ENCODE measurements at regions not wholly inside any gene's neighbourhood (a gene's known extent, or its start where the extent isn't known, plus 50 kb on each side); places are given as distances from the start of the nearest gene placed in this dataset.
"Not testable (repeated sequence)": the region's sequence is repeated elsewhere in the genome, so short reads cannot be mapped to it uniquely, and the experiment has no call there.

DNA sequence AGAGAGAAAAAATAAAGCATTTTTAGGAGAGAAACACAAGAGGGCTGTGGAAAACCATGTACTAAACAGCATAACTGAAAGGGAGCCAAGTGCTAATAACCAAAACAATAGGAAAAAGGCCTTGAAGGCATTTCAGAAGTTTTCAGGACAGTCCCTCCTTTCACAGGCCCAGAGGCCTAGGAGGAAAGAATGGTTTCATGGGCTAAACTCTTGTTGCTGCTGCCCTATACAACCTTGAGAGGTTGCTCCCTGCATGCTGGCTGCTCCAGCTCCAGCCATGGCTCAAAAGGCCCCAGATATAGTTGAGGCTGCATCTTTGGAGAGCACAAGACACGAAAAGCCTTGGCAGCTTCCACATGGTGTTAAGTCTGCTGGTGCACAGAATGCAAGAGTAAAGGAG lies 267.4 kb upstream of the LRP1B start:
- Histone ChIP-seq H3K4me2 (no peak overlapping the region), H3K27ac (no peak overlapping the region), H3K4me3 (no peak overlapping the region), H3K4me1 (no peaks in the 10 kb centered on the region), H3K9me3 (peaks cover 11% of the 10 kb centered on the region; the same call in 1 of the 3 replicates)
- ChIA-PET POLR2A (no interaction called here), CTCF (no interaction called here)
- FAIRE-seq (no peak), ATAC-seq (no peak), DNase-seq (ENCODE audit: low read depth in 1 of 2, low spot score in 1 of 2) (no peak)
- TF ChIP-seq, protein P1, sequence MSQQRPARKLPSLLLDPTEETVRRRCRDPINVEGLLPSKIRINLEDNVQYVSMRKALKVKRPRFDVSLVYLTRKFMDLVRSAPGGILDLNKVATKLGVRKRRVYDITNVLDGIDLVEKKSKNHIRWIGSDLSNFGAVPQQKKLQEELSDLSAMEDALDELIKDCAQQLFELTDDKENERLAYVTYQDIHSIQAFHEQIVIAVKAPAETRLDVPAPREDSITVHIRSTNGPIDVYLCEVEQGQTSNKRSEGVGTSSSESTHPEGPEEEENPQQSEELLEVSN (IDR thresholded peaks at IDR 0.05; ENCODE audit: borderline replicate concordance, low read depth): no peak
- TF ChIP-seq RFX5 (IDR thresholded peaks at IDR 0.05) (no peak), JUN (IDR thresholded peaks at IDR 0.05) (no peak), CEBPB (IDR thresholded peaks at IDR 0.05) (no peak), ZFP36 (IDR thresholded peaks at IDR 0.05; ENCODE audit: borderline replicate concordance, partially characterized antibody) (peak; percentile 76), FOSB (CRISPR knock-in tag; IDR thresholded peaks at IDR 0.05) (no peak), TP53 (CRISPR knock-in tag; IDR thresholded peaks at IDR 0.05) (no peak)
- TF ChIP-seq, protein P2, sequence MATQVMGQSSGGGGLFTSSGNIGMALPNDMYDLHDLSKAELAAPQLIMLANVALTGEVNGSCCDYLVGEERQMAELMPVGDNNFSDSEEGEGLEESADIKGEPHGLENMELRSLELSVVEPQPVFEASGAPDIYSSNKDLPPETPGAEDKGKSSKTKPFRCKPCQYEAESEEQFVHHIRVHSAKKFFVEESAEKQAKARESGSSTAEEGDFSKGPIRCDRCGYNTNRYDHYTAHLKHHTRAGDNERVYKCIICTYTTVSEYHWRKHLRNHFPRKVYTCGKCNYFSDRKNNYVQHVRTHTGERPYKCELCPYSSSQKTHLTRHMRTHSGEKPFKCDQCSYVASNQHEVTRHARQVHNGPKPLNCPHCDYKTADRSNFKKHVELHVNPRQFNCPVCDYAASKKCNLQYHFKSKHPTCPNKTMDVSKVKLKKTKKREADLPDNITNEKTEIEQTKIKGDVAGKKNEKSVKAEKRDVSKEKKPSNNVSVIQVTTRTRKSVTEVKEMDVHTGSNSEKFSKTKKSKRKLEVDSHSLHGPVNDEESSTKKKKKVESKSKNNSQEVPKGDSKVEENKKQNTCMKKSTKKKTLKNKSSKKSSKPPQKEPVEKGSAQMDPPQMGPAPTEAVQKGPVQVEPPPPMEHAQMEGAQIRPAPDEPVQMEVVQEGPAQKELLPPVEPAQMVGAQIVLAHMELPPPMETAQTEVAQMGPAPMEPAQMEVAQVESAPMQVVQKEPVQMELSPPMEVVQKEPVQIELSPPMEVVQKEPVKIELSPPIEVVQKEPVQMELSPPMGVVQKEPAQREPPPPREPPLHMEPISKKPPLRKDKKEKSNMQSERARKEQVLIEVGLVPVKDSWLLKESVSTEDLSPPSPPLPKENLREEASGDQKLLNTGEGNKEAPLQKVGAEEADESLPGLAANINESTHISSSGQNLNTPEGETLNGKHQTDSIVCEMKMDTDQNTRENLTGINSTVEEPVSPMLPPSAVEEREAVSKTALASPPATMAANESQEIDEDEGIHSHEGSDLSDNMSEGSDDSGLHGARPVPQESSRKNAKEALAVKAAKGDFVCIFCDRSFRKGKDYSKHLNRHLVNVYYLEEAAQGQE (IDR thresholded peaks at IDR 0.05): no peak
- whole genome bisulfite sequencing (ENCODE audit: missing lambda C conversion rate): 0% methylated on average over 1 of the region's 1 CpG

DNA sequence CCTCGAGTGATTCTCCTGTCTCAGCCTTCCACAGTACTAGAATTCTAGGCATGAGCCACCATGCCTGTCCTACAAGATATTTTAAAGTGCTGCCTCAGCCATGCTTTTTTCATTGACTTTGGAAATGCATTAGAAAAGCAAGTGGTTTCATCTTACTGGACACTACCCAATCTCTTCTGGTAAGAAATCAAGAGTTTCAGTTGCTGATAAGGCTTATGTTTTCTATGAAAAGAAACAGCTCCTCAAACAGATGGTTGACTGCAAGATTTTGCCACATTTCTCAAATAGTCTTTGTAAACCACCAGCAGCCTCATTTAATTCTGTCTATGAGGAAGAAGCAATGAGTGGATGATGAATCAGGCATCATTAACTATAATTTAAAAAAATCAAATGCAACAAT lies 264.5 kb upstream of the LRP1B start:
- POLR2A ChIA-PET: no interaction called here
- FAIRE-seq (no peak), DNase-seq (ENCODE audit: low read depth in 1 of 2, low spot score in 1 of 2) (no peak), ATAC-seq (no peak)
- WGBS (ENCODE audit: missing lambda C conversion rate): 0% methylated on average over 1 of the region's 1 CpG
- CTCF ChIA-PET: no interaction called here
- Histone ChIP-seq H3K4me3 (no peak overlapping the region), H3K9me3 (peaks cover 11% of the 10 kb centered on the region; the same call in 1 of the 3 replicates), H3K4me2 (no peak overlapping the region), H3K27ac (no peak overlapping the region), H3K4me1 (no peaks in the 10 kb centered on the region)
- no peak for TF ChIP-seq SMC3 (IDR thresholded peaks at IDR 0.05)
- TF ChIP-seq HOXA7 (CRISPR knock-in tag; IDR thresholded peaks at IDR 0.05): no peak
- TF ChIP-seq NPAS2 (CRISPR knock-in tag; IDR thresholded peaks at IDR 0.05; ENCODE audit: borderline replicate concordance): no peak
- TF ChIP-seq POLR2A (IDR thresholded peaks at IDR 0.05; ENCODE audit: low read length): no peak
- no peak for TF ChIP-seq HEYL (CRISPR knock-in tag; IDR thresholded peaks at IDR 0.05)
- no peak for TF ChIP-seq RAD21 (conservative IDR thresholded peaks at IDR 0.05 in 1 of 2, IDR thresholded peaks at IDR 0.05 in 1 of 2)
- no peak for TF ChIP-seq CHD2 (IDR thresholded peaks at IDR 0.05; ENCODE audit: low read length, partially characterized antibody)
- TF ChIP-seq PHF8 (IDR thresholded peaks at IDR 0.05; ENCODE audit: borderline replicate concordance, low read depth): no peak
- no peak for TF ChIP-seq ZNF302 (CRISPR knock-in tag; IDR thresholded peaks at IDR 0.05)
- no peak for TF ChIP-seq NFE2L2 (conservative IDR thresholded peaks at IDR 0.05; ENCODE audit: low read length)
- no peak for TF ChIP-seq BHLHE40 (IDR thresholded peaks at IDR 0.05; ENCODE audit: low read depth, low read length)
- TF ChIP-seq RNF2 (IDR thresholded peaks at IDR 0.05; ENCODE audit: borderline replicate concordance, low read depth): no peak
- no peak for TF ChIP-seq FOXS1 (CRISPR knock-in tag; IDR thresholded peaks at IDR 0.05)
- TF ChIP-seq FOSL2 (IDR thresholded peaks at IDR 0.05): no peak
- no peak for TF ChIP-seq FOSL2 (CRISPR knock-in tag; IDR thresholded peaks at IDR 0.05)
- TF ChIP-seq FOSB (CRISPR knock-in tag; IDR thresholded peaks at IDR 0.05): no peak

DNA sequence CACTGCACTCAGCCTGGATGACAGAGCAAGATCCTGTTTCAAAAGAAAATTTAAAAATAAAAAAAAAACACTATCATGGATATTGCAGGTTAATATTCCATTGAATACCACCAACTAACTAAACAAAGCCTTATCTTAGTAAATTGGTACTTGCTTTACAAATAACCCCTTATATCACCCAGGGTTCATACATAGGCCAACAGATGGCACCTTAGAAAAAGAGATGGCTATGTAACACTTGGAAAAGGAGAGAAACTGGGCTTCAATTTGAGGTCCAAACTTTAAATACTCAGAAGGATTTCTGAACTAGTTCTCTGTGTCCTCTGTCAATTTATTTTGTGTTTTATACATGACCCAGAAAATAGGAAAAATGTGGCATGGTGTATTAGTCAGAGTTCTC lies 249.6 kb upstream of the LRP1B start:
- CTCF ChIA-PET: interaction anchor here (0.7 kb wide), 1 partner anchor 917 kb away, joined by 3 read pairs; no protein-coding TSS in a partner anchor
- TF ChIP-seq RARB (CRISPR knock-in tag; IDR thresholded peaks at IDR 0.05) (no peak), RAD21 (conservative IDR thresholded peaks at IDR 0.05 in 1 of 2, IDR thresholded peaks at IDR 0.05 in 1 of 2) (no peak)
- TF ChIP-seq, protein P3, sequence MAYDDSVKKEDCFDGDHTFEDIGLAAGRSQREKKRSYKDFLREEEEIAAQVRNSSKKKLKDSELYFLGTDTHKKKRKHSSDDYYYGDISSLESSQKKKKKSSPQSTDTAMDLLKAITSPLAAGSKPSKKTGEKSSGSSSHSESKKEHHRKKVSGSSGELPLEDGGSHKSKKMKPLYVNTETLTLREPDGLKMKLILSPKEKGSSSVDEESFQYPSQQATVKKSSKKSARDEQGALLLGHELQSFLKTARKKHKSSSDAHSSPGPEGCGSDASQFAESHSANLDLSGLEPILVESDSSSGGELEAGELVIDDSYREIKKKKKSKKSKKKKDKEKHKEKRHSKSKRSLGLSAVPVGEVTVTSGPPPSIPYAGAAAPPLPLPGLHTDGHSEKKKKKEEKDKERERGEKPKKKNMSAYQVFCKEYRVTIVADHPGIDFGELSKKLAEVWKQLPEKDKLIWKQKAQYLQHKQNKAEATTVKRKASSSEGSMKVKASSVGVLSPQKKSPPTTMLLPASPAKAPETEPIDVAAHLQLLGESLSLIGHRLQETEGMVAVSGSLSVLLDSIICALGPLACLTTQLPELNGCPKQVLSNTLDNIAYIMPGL (CRISPR knock-in tag; IDR thresholded peaks at IDR 0.05; ENCODE audit: borderline replicate concordance): no peak

DNA sequence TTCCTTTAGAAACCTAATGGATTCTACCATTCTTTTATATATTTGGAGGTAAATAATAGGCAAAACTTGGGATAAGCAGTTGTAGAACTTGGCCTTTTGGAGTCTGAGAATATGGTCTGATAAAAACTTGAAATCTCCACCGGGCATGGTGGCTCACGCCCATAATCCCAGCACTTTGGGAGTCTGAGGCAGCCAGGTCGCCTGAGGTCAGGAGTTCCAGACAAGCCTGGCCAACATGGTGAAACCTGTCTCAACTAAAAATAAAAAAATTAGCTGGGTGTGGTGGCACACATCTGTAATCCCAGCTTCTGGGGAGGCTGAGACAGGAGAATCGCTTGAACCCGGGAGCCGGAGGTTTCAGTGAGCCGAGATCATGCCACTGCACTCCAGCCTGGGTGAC lies 231.3 kb upstream of the LRP1B start:
- 73% methylated on average over 7 of the region's 7 CpGs for WGBS (ENCODE audit: missing lambda C conversion rate)
- CTCF ChIA-PET; FAIRE-seq; ATAC-seq; H3K27ac ChIP-seq; H3K4me2 ChIP-seq; DNase-seq (ENCODE audit: low read depth in 1 of 2, low spot score in 1 of 2); POLR2A ChIA-PET; H3K4me1 ChIP-seq; H3K4me3 ChIP-seq; H3K9me3 ChIP-seq: not testable (repeated sequence)

More for the DNA sequence above, 249.6 kb upstream of the LRP1B start:
- H3K27ac ChIP-seq: no peak overlapping the region
- H3K4me2 ChIP-seq: no peak overlapping the region
- DNase-seq (ENCODE audit: low read depth in 1 of 2, low spot score in 1 of 2) (no peak), FAIRE-seq (no peak), ATAC-seq (no peak)
- POLR2A ChIA-PET: no interaction called here
- H3K9me3 ChIP-seq: no peaks in the 10 kb centered on the region
- no peaks in the 10 kb centered on the region for H3K4me1 ChIP-seq
- H3K4me3 ChIP-seq: no peak overlapping the region

Measured in A549 (cell line).